IPS-18a (cell line): ENCODE measurements at regions not wholly inside any gene's neighbourhood (a gene's known extent, or its start where the extent isn't known, plus 50 kb on each side); places are given as distances from the start of the nearest gene placed in this dataset.

ENCODE experiments used
- H3K27ac ChIP-seq: one replicate; pipeline ENCODE4 v1.5.1; 2013; ENCODE audit warnings: low read length
- H3K27me3 ChIP-seq: one replicate; pipeline ENCODE4 v1.6.1; 2013; ENCODE audit warnings: mild to moderate bottlenecking, low read length; ENCODE audit not compliant: control insufficient read depth, insufficient read depth
- H3K36me3 ChIP-seq: one replicate; pipeline ENCODE4 v1.6.1; 2013; ENCODE audit warnings: low read depth, low read length; ENCODE audit not compliant: control insufficient read depth
- H3K4me1 ChIP-seq: one replicate; pipeline ENCODE4 v1.6.1; 2013; ENCODE audit warnings: low read depth, low read length; ENCODE audit not compliant: control insufficient read depth
- H3K4me3 ChIP-seq: one replicate; pipeline ENCODE4 v1.5.1; 2013; ENCODE audit warnings: low read length
- H3K9ac ChIP-seq: one replicate; pipeline ENCODE4 v1.6.1; 2013; ENCODE audit warnings: mild to moderate bottlenecking, low read length, moderate library complexity
- H3K9me3 ChIP-seq: one replicate; pipeline ENCODE4 v1.6.1; 2013; ENCODE audit warnings: low read depth, low read length; ENCODE audit not compliant: control insufficient read depth

- Histone ChIP-seq H3K36me3 (no peaks in the 10 kb centered on the region), H3K4me1 (no peaks in the 10 kb centered on the region), H3K27me3 (no peaks in the 10 kb centered on the region)
Measured at GRCh38 chr16:55130456-55130855, 193.5 kb upstream of the IRX6 start.

GRCh38 chr16:55130911-55131310 is 193.1 kb upstream of the IRX6 start:
- H3K4me1 ChIP-seq, result no peaks in the 10 kb centered on the region
- H3K27me3 ChIP-seq, result no peaks in the 10 kb centered on the region
- H3K4me3 ChIP-seq, result no peak overlapping the region
- no peaks in the 10 kb centered on the region for H3K9me3 ChIP-seq
- H3K27ac ChIP-seq, result no peak overlapping the region
- H3K36me3 ChIP-seq, result no peaks in the 10 kb centered on the region
- no peak overlapping the region for H3K9ac ChIP-seq

More at GRCh38 chr16:55130456-55130855, 193.5 kb upstream of the IRX6 start:
- no peak overlapping the region for H3K27ac ChIP-seq
- no peak overlapping the region for H3K4me3 ChIP-seq
- no peaks in the 10 kb centered on the region for H3K9me3 ChIP-seq
- H3K9ac ChIP-seq, result no peak overlapping the region

GRCh38 chr16:55133654-55134053 is 190.3 kb upstream of the IRX6 start:
- Histone ChIP-seq H3K4me3 (no peak overlapping the region), H3K9me3 (no peaks in the 10 kb centered on the region), H3K27ac (no peak overlapping the region), H3K36me3 (no peaks in the 10 kb centered on the region), H3K27me3 (no peaks in the 10 kb centered on the region), H3K9ac (no peak overlapping the region), H3K4me1 (no peaks in the 10 kb centered on the region)

GRCh38 chr16:55136356-55137150 is 187.4 kb upstream of the IRX6 start:
- H3K27ac ChIP-seq, result no peak overlapping the region
- H3K27me3 ChIP-seq, result no peaks in the 10 kb centered on the region
- no peaks in the 10 kb centered on the region for H3K36me3 ChIP-seq
- H3K9me3 ChIP-seq, result no peaks in the 10 kb centered on the region
- H3K9ac ChIP-seq, result no peak overlapping the region
- H3K4me1 ChIP-seq, result no peaks in the 10 kb centered on the region
- no peak overlapping the region for H3K4me3 ChIP-seq

- H3K4me1 ChIP-seq, result peaks cover 9% of the 10 kb centered on the region
- H3K9me3 ChIP-seq, result no peaks in the 10 kb centered on the region
- no peaks in the 10 kb centered on the region for H3K36me3 ChIP-seq
- no peak overlapping the region for H3K9ac ChIP-seq
- H3K27ac ChIP-seq, result no peak overlapping the region
- no peaks in the 10 kb centered on the region for H3K27me3 ChIP-seq
- no peak overlapping the region for H3K4me3 ChIP-seq
Measured at GRCh38 chr16:55138298-55138697, 185.7 kb upstream of the IRX6 start.

GRCh38 chr16:55142405-55142804 is 181.6 kb upstream of the IRX6 start:
- Histone ChIP-seq H3K27me3 (no peaks in the 10 kb centered on the region), H3K9me3 (no peaks in the 10 kb centered on the region), H3K4me3 (no peak overlapping the region), H3K4me1 (peaks cover 9% of the 10 kb centered on the region), H3K36me3 (no peaks in the 10 kb centered on the region), H3K9ac (no peak overlapping the region), H3K27ac (no peak overlapping the region)

GRCh38 chr16:55144651-55145050 is 179.4 kb upstream of the IRX6 start:
- H3K4me3 ChIP-seq, result no peak overlapping the region
- no peak overlapping the region for H3K9ac ChIP-seq
- H3K9me3 ChIP-seq, result no peaks in the 10 kb centered on the region
- H3K36me3 ChIP-seq, result no peaks in the 10 kb centered on the region
- peaks cover 9% of the 10 kb centered on the region for H3K4me1 ChIP-seq
- no peaks in the 10 kb centered on the region for H3K27me3 ChIP-seq
- no peak overlapping the region for H3K27ac ChIP-seq

- H3K4me3 ChIP-seq, result no peak overlapping the region
- no peaks in the 10 kb centered on the region for H3K27me3 ChIP-seq
- H3K27ac ChIP-seq, result no peak overlapping the region
- no peak overlapping the region for H3K9ac ChIP-seq
- H3K4me1 ChIP-seq, result peaks cover 9% of the 10 kb centered on the region
- H3K9me3 ChIP-seq, result no peaks in the 10 kb centered on the region
- no peaks in the 10 kb centered on the region for H3K36me3 ChIP-seq
Measured at GRCh38 chr16:55145771-55146603, 178.0 kb upstream of the IRX6 start.

- Histone ChIP-seq H3K27me3 (no peaks in the 10 kb centered on the region), H3K9me3 (no peaks in the 10 kb centered on the region), H3K9ac (no peak overlapping the region), H3K4me3 (no peak overlapping the region), H3K27ac (no peak overlapping the region), H3K4me1 (peaks cover 7% of the 10 kb centered on the region), H3K36me3 (no peaks in the 10 kb centered on the region)
Measured at GRCh38 chr16:55146966-55147365, 177.0 kb upstream of the IRX6 start.

GRCh38 chr16:55147396-55147795 is 176.6 kb upstream of the IRX6 start:
- H3K4me3 ChIP-seq, result no peak overlapping the region

GRCh38 chr16:55149622-55150021 is 174.4 kb upstream of the IRX6 start:
- Histone ChIP-seq H3K4me3 (no peak overlapping the region), H3K9ac (no peak overlapping the region), H3K4me1 (no peaks in the 10 kb centered on the region)

More at GRCh38 chr16:55147396-55147795, 176.6 kb upstream of the IRX6 start:
- Histone ChIP-seq H3K4me1 (peaks cover 3% of the 10 kb centered on the region), H3K27me3 (no peaks in the 10 kb centered on the region), H3K9me3 (no peaks in the 10 kb centered on the region), H3K36me3 (no peaks in the 10 kb centered on the region), H3K27ac (no peak overlapping the region), H3K9ac (no peak overlapping the region)

More at GRCh38 chr16:55149622-55150021, 174.4 kb upstream of the IRX6 start:
- Histone ChIP-seq H3K9me3 (no peaks in the 10 kb centered on the region), H3K27ac (no peak overlapping the region), H3K36me3 (no peaks in the 10 kb centered on the region), H3K27me3 (no peaks in the 10 kb centered on the region)
